ENCODE measurements at regions not wholly inside any gene's neighbourhood (a gene's known extent, or its start where the extent isn't known, plus 50 kb on each side); places are given as distances from the start of the nearest gene placed in this dataset.
"Not testable (repeated sequence)": the region's sequence is repeated elsewhere in the genome, so short reads cannot be mapped to it uniquely, and the experiment has no call there.

GRCh38 chr21:33975548-33976081, 60.0 kb upstream of the ATP5PO start:
- Mint-ChIP-seq H3K27ac (peak overlapping the region; percentile 90), H3K27me3 (no peaks in the 10 kb centered on the region), H3K4me1 (peaks cover 50% of the 10 kb centered on the region), H3K9me3 (no peaks in the 10 kb centered on the region), H3K4me3 (peak overlapping the region; percentile 75), H3K36me3 (peaks cover 42% of the 10 kb centered on the region)
- peak; percentile 92 for ATAC-seq (ENCODE audit: low read depth)
- DNase-seq: peak; percentile 64
- POLR2A ChIA-PET: interaction anchor here (0.5 to 8.9 kb wide), 6 partner anchors 24 to 98 kb away, joined by 3 to 104 read pairs (median 4); partner anchors contain the start of genes MRPS6 and SLC5A3

- H3K27me3 Mint-ChIP-seq: no peaks in the 10 kb centered on the region
- H3K9me3 Mint-ChIP-seq: no peaks in the 10 kb centered on the region
- H3K36me3 Mint-ChIP-seq: peaks cover 46% of the 10 kb centered on the region
- ATAC-seq (ENCODE audit: low read depth) (no peak), DNase-seq (no peak)
- peak overlapping the region; percentile 75 for H3K4me3 Mint-ChIP-seq
- peaks cover 46% of the 10 kb centered on the region for H3K4me1 Mint-ChIP-seq
- POLR2A ChIA-PET: interaction anchor here (0.6 to 8.9 kb wide), 4 partner anchors 23 to 99 kb away, joined by 3 to 104 read pairs (median 9); partner anchors contain the start of genes MRPS6 and SLC5A3
- peak overlapping the region; percentile 90 for H3K27ac Mint-ChIP-seq
Observed at GRCh38 chr21:33974513-33975468, 59.2 kb upstream of the ATP5PO start.

- DNase-seq (no peak), ATAC-seq (ENCODE audit: low read depth) (no peak)
- peaks cover 1% of the 10 kb centered on the region for H3K9me3 Mint-ChIP-seq
- H3K4me1 Mint-ChIP-seq: peaks cover 40% of the 10 kb centered on the region
- POLR2A ChIA-PET: interaction anchor here (1.4 to 8.9 kb wide), 2 partner anchors 14 to 25 kb away, joined by 4 to 104 read pairs; no protein-coding TSS in a partner anchor
- peak overlapping the region; percentile 15 for H3K27ac Mint-ChIP-seq
- H3K36me3 Mint-ChIP-seq: peaks cover 47% of the 10 kb centered on the region
- H3K27me3 Mint-ChIP-seq: no peaks in the 10 kb centered on the region
- H3K4me3 Mint-ChIP-seq: no peak overlapping the region
Observed at GRCh38 chr21:33973268-33973667, 57.7 kb upstream of the ATP5PO start.

GRCh38 chr21:33972539-33972938, 56.9 kb upstream of the ATP5PO start:
- POLR2A ChIA-PET: interaction anchor here (8.9 kb wide), 1 partner anchor 24 kb away, joined by 104 read pairs; no protein-coding TSS in a partner anchor
- Mint-ChIP-seq H3K36me3 (peaks cover 45% of the 10 kb centered on the region), H3K27ac (no peak overlapping the region), H3K4me1 (peaks cover 39% of the 10 kb centered on the region), H3K4me3 (no peak overlapping the region), H3K27me3 (no peaks in the 10 kb centered on the region), H3K9me3 (peaks cover 3% of the 10 kb centered on the region)
- DNase-seq (no peak), ATAC-seq (ENCODE audit: low read depth) (no peak)

- POLR2A ChIA-PET: no interaction called here
- H3K36me3 Mint-ChIP-seq: peaks cover 50% of the 10 kb centered on the region
- H3K9me3 Mint-ChIP-seq: peaks cover 3% of the 10 kb centered on the region
- no peak overlapping the region for H3K4me3 Mint-ChIP-seq
- H3K27ac Mint-ChIP-seq: no peak overlapping the region
- H3K4me1 Mint-ChIP-seq: peaks cover 29% of the 10 kb centered on the region
- ATAC-seq (ENCODE audit: low read depth): no peak
- H3K27me3 Mint-ChIP-seq: no peaks in the 10 kb centered on the region
- no peak for DNase-seq
Observed at GRCh38 chr21:33971492-33972013, 55.9 kb upstream of the ATP5PO start.

- H3K9me3 Mint-ChIP-seq: peaks cover 3% of the 10 kb centered on the region
- H3K4me1 Mint-ChIP-seq: peaks cover 12% of the 10 kb centered on the region
- ATAC-seq (ENCODE audit: low read depth): no peak
- no peak overlapping the region for H3K27ac Mint-ChIP-seq
- no peak for DNase-seq
- POLR2A ChIA-PET: interaction anchor here (0.7 to 2.1 kb wide), 2 partner anchors 10 to 20 kb away, joined by 3 to 9 read pairs; no protein-coding TSS in a partner anchor
- no peaks in the 10 kb centered on the region for H3K27me3 Mint-ChIP-seq
- H3K36me3 Mint-ChIP-seq: peaks cover 47% of the 10 kb centered on the region
- no peak overlapping the region for H3K4me3 Mint-ChIP-seq
Observed at GRCh38 chr21:33969581-33969980, 54.0 kb upstream of the ATP5PO start.

- peaks cover 45% of the 10 kb centered on the region for H3K36me3 Mint-ChIP-seq
- no peaks in the 10 kb centered on the region for H3K27me3 Mint-ChIP-seq
- H3K9me3 Mint-ChIP-seq: peaks cover 3% of the 10 kb centered on the region
- DNase-seq: no peak
- H3K4me1 Mint-ChIP-seq: peaks cover 6% of the 10 kb centered on the region
- no peak overlapping the region for H3K4me3 Mint-ChIP-seq
- H3K27ac Mint-ChIP-seq: no peak overlapping the region
- no peak for ATAC-seq (ENCODE audit: low read depth)
- POLR2A ChIA-PET: interaction anchor here (2.1 kb wide), 1 partner anchor 20 kb away, joined by 9 read pairs; no protein-coding TSS in a partner anchor
Observed at GRCh38 chr21:33968995-33969348, 53.4 kb upstream of the ATP5PO start.

- Mint-ChIP-seq H3K4me3 (no peak overlapping the region), H3K36me3 (peaks cover 49% of the 10 kb centered on the region)
- no peak for DNase-seq
Observed at GRCh38 chr21:33968080-33968994, 52.7 kb upstream of the ATP5PO start.

GRCh38 chr21:33967086-33967571, 51.5 kb upstream of the ATP5PO start:
- H3K4me3 Mint-ChIP-seq: no peak overlapping the region
- no peak for ATAC-seq (ENCODE audit: low read depth)
- no peak for DNase-seq
- peaks cover 54% of the 10 kb centered on the region for H3K36me3 Mint-ChIP-seq
- POLR2A ChIA-PET: no interaction called here
- no peaks in the 10 kb centered on the region for H3K27me3 Mint-ChIP-seq
- peaks cover 3% of the 10 kb centered on the region for H3K9me3 Mint-ChIP-seq
- peaks cover 8% of the 10 kb centered on the region for H3K4me1 Mint-ChIP-seq
- H3K27ac Mint-ChIP-seq: no peak overlapping the region

More at GRCh38 chr21:33968080-33968994, 52.7 kb upstream of the ATP5PO start:
- peak; percentile 63 for ATAC-seq (ENCODE audit: low read depth)
- no peaks in the 10 kb centered on the region for H3K27me3 Mint-ChIP-seq
- no peak overlapping the region for H3K27ac Mint-ChIP-seq
- peaks cover 3% of the 10 kb centered on the region for H3K9me3 Mint-ChIP-seq
- H3K4me1 Mint-ChIP-seq: peaks cover 6% of the 10 kb centered on the region
- POLR2A ChIA-PET: interaction anchor here (0.6 to 1.2 kb wide), 4 partner anchors 18 to 1978 kb away, joined by 4 to 6 read pairs (median 6); no protein-coding TSS in a partner anchor

GRCh38 chr21:33966324-33966949, 50.8 kb upstream of the ATP5PO start:
- Mint-ChIP-seq H3K27me3 (no peaks in the 10 kb centered on the region), H3K27ac (no peak overlapping the region), H3K36me3 (peaks cover 53% of the 10 kb centered on the region), H3K4me1 (peaks cover 8% of the 10 kb centered on the region), H3K4me3 (no peak overlapping the region), H3K9me3 (peaks cover 3% of the 10 kb centered on the region)
- POLR2A ChIA-PET: no interaction called here
- ATAC-seq (ENCODE audit: low read depth) (no peak), DNase-seq (no peak)

- DNase-seq; H3K27me3 Mint-ChIP-seq; H3K4me3 Mint-ChIP-seq; ATAC-seq (ENCODE audit: low read depth); H3K4me1 Mint-ChIP-seq; POLR2A ChIA-PET; H3K9me3 Mint-ChIP-seq; H3K27ac Mint-ChIP-seq: not testable (repeated sequence)
- peaks cover 53% of the 10 kb centered on the region for H3K36me3 Mint-ChIP-seq
Observed at GRCh38 chr21:33965662-33966061, 50.1 kb upstream of the ATP5PO start.
